ENCODE measurements at regions not wholly inside any gene's neighbourhood (a gene's known extent, or its start where the extent isn't known, plus 50 kb on each side); places are given as distances from the start of the nearest gene placed in this dataset.
"Not testable (repeated sequence)": the region's sequence is repeated elsewhere in the genome, so short reads cannot be mapped to it uniquely, and the experiment has no call there.

DNA sequence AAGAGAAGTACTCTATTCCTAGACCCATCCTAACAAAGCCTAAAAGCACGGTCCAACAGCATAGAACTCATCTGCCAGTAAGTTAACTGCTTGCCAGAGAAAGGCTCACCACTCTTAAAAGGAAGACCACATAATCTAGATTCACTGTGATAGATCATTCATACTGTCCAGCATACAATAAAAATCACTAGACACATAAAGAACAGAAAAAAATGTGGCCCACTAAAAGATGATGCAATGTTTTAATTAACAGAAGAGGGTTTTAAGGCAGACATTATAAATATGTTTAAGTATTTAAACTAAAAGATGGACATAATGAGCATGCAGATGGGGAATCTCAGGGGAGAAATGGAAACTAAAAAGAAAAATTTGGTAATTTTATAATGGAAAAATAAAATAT is 157.5 kb upstream of the CDH4 start:
- FAIRE-seq: no peak
- no peak for DNase-seq (ENCODE audit: insufficient read length, low spot score)
- TF ChIP-seq, protein P1, sequence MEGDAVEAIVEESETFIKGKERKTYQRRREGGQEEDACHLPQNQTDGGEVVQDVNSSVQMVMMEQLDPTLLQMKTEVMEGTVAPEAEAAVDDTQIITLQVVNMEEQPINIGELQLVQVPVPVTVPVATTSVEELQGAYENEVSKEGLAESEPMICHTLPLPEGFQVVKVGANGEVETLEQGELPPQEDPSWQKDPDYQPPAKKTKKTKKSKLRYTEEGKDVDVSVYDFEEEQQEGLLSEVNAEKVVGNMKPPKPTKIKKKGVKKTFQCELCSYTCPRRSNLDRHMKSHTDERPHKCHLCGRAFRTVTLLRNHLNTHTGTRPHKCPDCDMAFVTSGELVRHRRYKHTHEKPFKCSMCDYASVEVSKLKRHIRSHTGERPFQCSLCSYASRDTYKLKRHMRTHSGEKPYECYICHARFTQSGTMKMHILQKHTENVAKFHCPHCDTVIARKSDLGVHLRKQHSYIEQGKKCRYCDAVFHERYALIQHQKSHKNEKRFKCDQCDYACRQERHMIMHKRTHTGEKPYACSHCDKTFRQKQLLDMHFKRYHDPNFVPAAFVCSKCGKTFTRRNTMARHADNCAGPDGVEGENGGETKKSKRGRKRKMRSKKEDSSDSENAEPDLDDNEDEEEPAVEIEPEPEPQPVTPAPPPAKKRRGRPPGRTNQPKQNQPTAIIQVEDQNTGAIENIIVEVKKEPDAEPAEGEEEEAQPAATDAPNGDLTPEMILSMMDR (IDR thresholded peaks at IDR 0.05; ENCODE audit: insufficient read depth, missing control alignments): no peak

DNA sequence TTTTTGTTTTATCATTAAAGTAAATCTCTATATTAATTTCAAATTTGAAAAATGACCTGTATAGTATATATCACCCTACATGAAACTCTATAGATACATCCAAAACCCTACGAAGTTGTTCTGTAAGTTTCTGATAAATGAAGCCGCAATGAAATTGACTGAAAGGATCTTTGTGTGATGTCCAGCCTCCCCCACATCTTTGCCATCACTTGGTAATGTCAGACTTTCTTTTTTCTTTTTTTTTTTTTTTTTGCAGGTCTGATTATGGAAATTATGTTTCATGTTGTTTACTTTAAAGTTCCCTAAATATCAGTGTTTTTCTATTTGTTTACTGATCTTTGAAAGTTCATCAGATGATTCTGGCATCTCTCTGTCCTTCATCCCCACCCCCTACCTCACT is 155.6 kb upstream of the CDH4 start:
- FAIRE-seq: no peak
- TF ChIP-seq, protein P1 (IDR thresholded peaks at IDR 0.05; ENCODE audit: insufficient read depth, missing control alignments): no peak

DNA sequence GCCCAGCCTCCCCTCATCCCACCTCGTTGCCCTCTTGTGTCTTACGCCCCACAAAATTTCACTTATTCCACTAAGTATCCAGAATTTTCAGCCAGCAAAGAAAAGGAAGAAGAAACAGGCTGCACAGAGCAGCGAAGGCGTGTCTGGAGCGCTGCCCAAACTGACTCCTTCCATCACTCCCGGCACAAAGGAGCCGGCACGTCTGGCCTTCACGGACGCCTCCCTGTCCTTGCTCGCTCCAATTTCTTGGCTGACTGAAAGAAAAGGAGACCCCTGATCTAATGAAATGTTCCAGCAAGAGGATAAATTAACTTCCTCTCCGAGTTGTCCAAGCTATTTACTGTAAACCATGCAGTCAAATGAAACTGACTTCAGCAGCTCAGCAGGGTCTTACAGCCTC is 152.3 kb upstream of the CDH4 start:
- no peak for FAIRE-seq
- no peak for DNase-seq (ENCODE audit: insufficient read length, low spot score)

More for the DNA sequence above, 155.6 kb upstream of the CDH4 start:
- DNase-seq (ENCODE audit: insufficient read length, low spot score): no peak

DNA sequence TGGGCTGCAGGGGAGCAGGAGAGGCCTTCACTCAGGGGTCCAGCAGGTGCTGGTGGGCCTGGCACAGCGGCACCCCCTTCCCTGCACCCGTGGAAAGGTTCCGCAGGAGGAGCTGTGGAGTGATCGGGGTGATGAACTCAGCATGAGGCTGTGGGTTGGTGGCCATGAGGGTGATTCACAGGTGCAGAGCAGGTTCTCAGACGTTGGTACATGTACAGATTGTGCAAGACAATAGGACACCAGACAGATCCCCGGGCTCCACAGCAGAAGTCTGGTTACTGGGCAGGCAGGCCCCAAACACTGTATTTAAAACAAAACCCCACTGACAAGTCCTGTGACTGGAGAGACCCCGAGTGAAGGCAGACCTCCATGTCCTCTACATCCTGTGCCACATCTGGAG is 151.6 kb upstream of the CDH4 start:
- FAIRE-seq: no peak
- no peak for DNase-seq (ENCODE audit: insufficient read length, low spot score)
- TF ChIP-seq, protein P1 (IDR thresholded peaks at IDR 0.05; ENCODE audit: insufficient read depth, missing control alignments): no peak

More for the DNA sequence above, 152.3 kb upstream of the CDH4 start:
- TF ChIP-seq, protein P1 (IDR thresholded peaks at IDR 0.05; ENCODE audit: insufficient read depth, missing control alignments): no peak

DNA sequence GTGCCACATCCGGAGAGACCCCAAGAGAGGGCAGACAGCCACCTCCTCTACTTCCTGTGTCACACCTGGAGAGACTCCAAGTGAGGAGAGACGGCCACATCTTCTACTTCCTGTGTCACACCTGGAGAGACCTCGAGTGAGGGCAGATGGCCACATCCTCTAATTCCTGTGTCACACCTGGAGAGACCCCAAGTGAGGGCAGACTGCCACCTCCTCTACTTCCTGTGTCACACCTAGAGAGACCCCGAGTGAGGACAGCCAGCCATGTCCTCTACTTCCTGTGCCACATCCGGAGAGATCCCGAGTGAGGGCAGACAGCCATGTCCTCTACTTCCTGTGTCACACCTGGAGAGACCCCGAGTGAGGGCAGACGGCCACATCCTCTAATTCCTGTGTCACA is 150.7 kb upstream of the CDH4 start:
- FAIRE-seq; DNase-seq (ENCODE audit: insufficient read length, low spot score): not testable (repeated sequence)

DNA sequence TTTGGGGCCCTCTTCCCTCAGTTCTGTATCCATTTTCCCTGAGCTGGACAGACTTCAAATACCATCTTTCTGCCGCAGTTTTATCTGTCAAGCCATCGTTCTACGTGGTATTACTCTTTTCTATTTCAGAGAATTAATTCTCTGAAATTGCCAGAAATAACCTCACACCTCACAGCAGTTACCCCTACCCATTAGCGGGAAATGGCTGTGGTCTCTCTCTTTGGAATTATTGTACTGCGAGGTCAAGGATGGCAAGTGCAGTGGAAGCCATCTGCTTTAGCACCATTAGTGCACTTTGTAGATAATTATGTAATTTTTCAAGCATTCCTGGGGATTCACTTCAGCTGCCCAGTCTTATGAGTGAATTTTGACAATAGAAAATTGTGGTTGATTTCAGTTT is 147.8 kb upstream of the CDH4 start:
- DNase-seq (ENCODE audit: insufficient read length, low spot score): no peak
- TF ChIP-seq, protein P1 (IDR thresholded peaks at IDR 0.05; ENCODE audit: insufficient read depth, missing control alignments): no peak
- no peak for FAIRE-seq

DNA sequence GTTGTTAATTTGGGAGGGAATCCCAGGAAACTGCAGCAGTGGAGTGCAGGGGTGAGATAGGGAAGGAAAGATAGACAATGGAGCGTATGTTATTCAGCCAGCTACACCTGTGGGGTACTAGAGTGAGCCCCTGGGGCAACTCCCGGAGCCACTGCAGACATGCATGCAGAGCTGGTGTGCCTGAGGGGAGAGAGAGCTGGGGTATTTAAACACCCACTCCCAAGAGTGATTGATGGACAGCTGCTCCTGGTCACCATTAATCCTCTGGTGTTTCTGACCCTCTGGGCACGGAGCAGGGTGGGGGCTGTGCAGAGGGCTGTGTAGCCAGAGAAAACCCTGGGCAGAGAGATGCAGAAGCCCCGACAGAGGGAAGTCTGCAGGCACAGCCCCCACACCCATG is 146.7 kb upstream of the CDH4 start:
- FAIRE-seq (no peak), DNase-seq (ENCODE audit: insufficient read length, low spot score) (no peak)
- TF ChIP-seq, protein P1 (IDR thresholded peaks at IDR 0.05; ENCODE audit: insufficient read depth, missing control alignments): no peak

DNA sequence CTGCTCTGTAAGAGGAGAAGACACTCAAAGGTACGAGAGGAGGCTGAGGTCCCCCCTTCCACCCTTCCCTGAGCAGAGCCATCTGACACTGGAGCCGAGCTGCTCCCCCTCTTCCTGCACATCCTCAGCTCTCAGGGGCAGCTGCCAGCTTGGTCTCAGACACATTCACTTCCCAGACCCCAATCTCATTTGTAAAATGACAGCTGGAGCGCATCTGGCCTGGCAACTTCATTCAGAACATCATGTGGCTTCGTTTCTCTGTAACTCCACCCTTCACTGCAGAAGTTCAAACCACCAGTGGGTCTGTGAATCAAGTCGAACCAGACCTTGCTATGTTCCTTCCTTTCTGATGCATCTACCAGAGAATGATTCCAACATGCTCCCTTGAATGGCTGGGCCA is 145.6 kb upstream of the CDH4 start:
- no peak for DNase-seq (ENCODE audit: insufficient read length, low spot score)
- FAIRE-seq: no peak
- TF ChIP-seq, protein P1 (IDR thresholded peaks at IDR 0.05; ENCODE audit: insufficient read depth, missing control alignments): no peak

All from D721Med (cell line).